NCI-H345 treated with DMSO at 0.1 percent for 48 hours (cell line): ENCODE measurements at regions not wholly inside any gene's neighbourhood (a gene's known extent, or its start where the extent isn't known, plus 50 kb on each side); places are given as distances from the start of the nearest gene placed in this dataset.

ENCODE experiments used
- DNase-seq: peaks from one replicate; lab custom pipeline; 2025; ENCODE audit not compliant: unreplicated experiment; lab: John Stamatoyannopoulos, UW

DNA sequence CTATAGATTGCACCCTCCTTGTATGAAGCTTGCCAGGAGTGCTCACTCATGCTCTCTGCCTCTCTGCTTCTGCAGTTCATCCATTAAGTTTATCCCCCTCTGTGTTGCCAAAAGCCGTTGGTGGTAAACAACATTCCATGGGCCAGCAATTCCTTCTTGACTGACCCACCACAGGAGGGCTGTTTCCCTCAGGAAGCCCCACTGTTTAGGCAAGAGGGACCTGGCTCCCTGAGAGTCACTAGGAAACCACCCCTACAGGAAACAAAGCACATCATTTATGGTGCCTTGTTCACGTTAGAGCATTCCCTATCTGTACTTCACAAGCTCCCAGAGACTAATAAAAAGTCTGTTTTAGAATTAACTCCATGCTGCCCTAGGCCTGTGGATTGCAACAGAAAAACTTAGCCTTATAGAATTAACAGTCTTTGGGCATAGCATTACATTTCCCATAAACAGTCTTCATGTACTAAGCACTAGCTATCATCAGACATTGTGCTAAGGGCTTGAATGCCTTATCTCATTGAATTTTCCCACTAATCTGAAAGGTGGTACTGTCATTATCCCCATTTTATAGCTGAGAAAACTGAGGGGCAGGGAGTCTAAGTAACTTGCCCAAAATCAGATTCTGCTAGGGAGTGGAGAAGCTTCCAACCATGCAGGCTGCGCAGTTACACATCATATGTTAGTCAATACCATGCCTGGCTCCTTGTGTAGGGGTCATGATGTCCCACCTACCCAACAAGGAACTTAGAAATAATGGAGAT is 149.9 kb downstream of the SHQ1 start:
- no peak for DNase-seq

GRCh38 chr3:72697717-72698116 is 150.5 kb downstream of the SHQ1 start:
- no peak for DNase-seq

- no peak for DNase-seq
Observed at GRCh38 chr3:72696815-72697214, 151.4 kb downstream of the SHQ1 start.

GRCh38 chr3:72694398-72694797 is 153.8 kb downstream of the SHQ1 start:
- no peak for DNase-seq

DNA sequence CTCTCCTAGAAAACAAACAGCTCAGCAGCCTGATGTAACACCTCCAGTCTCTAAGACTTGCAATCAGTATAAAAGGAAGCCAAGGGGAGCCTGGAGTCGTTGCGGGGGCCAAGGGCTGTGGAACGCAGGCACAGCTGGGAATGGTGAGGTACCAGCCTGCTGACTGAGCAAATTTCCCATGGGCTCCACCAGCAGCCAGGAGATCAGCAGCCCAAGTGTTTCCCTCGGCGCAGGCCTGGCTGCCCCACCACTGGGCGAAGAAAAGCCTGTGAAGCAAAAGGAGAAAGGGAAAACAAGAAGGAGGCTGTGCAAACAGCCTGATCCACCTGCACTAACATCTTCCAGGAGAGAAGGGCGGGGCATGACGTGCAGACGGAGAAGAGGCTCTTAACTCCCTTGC is 155.3 kb downstream of the SHQ1 start:
- DNase-seq, result no peak

DNA sequence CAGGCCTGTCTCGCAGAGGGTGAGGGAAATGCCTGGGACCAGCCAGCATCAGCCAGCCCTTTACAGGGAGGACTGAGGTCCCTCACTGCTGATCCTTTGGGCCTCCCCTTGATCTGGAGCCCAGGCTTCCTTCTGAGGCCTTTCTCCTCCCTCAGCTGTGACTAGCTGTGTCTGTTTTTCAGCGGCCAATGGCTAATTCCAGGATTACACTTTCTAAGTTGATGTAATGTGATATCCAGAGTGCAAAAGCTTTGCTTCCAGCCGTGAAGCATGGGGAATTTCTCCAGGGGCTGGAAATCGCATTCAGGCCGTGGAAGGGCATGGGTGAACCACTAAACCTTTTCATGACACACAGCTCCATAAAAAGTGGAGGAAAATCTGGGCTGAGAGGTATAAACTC is 157.6 kb downstream of the SHQ1 start:
- no peak for DNase-seq

- DNase-seq, result peak; percentile 66
Observed at GRCh38 chr3:72682936-72683452, 165.3 kb downstream of the SHQ1 start.

DNA sequence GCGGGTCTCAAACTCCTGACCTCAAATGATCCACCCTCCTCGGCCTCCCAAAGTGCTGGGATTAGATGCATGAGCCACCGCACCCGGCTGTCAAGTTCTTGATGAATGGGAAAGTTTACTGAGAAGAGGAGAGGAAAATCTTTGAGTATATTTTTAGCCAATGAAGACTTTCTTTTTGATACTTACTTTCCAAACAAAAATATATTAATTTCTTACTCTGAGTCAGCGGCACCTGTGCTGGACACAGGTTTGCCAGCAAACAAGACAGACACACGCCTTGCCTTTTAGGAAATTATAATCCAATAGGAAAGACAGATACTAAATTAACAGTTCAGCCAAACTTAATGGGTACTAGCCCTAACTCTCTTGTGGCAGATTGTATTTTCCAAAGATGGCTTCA is 166.6 kb downstream of the SHQ1 start:
- DNase-seq, result no peak

DNA sequence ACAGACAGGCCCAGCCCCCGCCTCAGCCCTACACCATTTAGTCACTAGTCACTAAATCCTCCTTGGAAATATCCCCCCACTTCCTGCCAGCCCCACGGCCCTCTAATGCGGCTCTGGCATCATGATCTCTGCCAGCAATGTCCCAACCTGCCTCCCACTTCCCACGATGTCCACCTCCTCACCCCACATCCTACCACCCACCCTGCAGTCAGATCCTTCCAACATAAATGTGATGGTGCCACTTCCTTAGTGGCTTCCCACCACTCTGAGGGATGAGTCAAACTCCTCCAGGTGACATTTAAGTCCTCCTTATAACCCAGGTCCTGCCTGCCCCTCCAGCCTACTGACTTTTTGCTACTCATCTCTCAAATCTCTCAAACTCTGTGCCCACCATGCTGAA is 167.5 kb downstream of the SHQ1 start:
- no peak for DNase-seq

DNA sequence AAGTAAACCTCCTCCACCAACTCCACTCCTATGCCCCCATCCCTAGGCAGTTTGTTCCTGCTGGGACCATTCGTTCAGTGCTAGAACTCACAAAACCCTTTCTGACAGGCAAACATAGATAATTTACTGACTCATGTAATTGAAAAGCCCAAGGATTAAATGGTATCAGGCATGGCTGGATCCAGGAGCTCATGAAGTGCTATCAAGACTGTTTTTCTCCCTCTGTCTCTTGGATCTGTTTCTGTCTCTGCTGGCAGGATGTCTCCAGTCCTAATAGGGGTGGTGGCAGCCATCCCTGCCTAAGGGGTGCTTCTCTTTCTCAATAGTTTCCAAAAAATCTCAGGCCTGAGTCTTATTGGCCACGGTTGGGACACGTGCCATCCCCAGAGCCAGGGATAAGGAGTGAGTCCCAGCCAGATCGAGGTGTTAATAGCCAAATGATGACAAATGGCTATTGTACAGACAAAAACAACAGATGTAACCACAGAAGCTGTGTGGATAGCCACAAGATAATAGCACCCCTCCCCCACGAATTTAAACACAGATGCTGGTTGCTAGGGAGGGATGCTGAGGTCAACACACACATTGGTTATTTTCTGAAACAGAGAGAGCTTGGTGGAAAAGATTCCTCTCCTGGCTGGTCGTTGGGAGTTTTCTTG is 168.6 kb downstream of the SHQ1 start:
- no peak for DNase-seq

GRCh38 chr3:72678867-72679266 is 169.4 kb downstream of the SHQ1 start:
- no peak for DNase-seq

- no peak for DNase-seq
Observed at GRCh38 chr3:72678380-72678779, 169.9 kb downstream of the SHQ1 start.

DNA sequence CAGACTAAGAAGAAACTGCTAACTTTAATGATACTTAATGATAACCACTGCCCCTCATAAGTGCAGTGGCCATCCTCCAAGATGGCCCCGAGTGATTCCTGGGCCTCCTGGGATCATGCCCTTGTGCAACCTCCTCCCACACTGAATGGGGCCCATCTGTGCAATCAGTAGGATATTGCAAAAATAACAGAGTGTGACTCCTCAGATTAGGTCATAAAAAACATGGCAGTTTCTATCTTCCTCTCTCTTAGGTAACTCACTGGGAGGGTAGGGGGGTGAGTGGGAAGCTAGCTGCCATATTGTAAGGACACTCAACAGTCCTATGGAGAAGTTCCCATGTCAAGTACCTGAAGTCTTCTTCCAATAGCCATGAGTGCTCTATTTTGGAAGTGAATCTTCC is 173.0 kb downstream of the SHQ1 start:
- DNase-seq, result no peak

GRCh38 chr3:72673011-72673771 is 175.1 kb downstream of the SHQ1 start:
- no peak for DNase-seq

- DNase-seq, result no peak
Observed at GRCh38 chr3:72669224-72669623, 179.0 kb downstream of the SHQ1 start.

- no peak for DNase-seq
Observed at GRCh38 chr3:72666447-72666755, 181.8 kb downstream of the SHQ1 start.

- no peak for DNase-seq
Observed at GRCh38 chr3:72665701-72666446, 182.4 kb downstream of the SHQ1 start.

DNA sequence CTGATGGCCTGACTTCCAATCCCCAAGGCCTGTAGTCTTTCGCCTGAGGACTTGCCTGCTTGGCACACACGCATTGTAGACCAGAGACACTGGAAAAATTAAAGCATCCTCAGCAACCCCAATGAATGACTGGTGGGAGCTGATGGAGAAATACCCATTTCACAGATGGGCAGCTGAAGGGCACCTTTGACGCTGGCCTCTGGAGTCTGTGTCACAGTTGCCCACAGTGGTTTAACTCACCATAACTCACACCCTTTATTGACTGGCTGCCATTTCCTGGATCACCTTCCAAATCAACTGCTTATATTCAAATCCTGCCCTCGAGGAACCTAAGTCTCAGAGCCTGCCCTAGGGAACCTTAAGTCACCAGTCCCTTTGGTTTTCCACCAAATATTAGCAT is 183.1 kb downstream of the SHQ1 start:
- DNase-seq, result no peak

DNA sequence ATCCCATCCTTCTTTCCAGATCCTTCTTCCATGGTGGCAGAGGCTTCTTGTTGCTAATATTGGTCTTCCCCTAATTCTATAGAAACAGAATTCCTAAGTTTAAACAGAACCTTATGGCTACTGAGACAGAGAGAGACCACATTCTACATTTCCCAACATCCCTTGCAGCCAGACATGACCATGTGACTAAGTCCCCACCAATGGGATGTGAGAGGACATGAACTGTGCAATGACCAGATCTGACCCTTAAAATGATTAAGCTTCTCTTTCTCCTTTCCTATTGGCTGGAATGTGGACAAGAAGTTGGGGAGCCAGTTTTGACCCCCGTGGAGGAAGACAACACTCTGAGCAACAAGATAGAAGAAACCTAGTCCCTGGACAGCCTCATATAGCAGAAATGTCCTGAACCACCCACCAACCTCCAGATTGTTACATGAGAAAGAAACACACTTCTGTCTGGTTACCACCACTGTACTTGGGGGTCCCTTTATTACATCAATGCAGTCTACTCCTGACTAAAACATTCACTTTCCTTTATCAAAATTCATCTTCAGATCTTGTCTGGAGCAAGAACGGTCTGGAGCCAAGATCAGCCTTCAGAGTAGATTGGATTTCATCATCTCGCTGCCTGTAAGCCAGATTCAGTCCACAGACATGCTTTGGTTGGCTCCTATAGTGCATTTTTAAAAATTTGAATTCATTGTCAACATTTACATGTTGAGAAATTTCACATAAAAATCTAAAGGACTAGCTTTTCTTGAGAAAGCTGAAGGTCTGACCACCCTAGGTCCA is 183.9 kb downstream of the SHQ1 start:
- DNase-seq, result no peak

DNA sequence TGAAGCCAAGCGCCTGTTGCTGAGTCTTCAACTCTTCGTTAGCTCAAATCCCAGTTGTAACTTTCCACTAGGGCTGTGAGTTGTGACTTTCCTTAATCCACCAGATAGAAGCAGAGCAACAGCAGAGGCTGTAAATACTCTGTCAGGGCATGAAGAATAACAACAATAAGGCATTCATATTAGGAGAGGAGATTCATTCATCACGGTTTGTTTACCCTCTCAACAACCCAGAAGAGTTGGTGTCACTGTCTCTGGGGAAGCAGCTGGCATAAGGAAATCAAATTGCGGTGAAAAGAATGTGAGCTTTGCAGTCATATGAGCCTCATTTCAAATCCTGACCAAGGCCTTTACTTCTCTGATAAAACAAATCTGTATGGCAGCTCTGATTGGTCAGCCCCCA is 184.8 kb downstream of the SHQ1 start:
- peak; percentile 90 for DNase-seq

GRCh38 chr3:72661115-72661457 is 187.2 kb downstream of the SHQ1 start:
- peak; percentile 87 for DNase-seq
